SU-DHL-6 (cell line): ENCODE measurements at regions not wholly inside any gene's neighbourhood (a gene's known extent, or its start where the extent isn't known, plus 50 kb on each side); places are given as distances from the start of the nearest gene placed in this dataset.

Experiments used
- CTCF ChIP-seq: fragments of 200-600 bp; sonication (generic); IDR thresholded peaks from one replicate; pipeline ENCODE4 v1.5.1; 2017; ENCODE audit warnings: antibody characterized with exemption, mild to moderate bottlenecking, low read length, moderate library complexity; ENCODE audit not compliant: insufficient read depth, poor library complexity, severe bottlenecking
- EZH2phosphoT487 ChIP-seq: fragments of 200-600 bp; sonication (generic), shearing (Covaris generic); conservative IDR thresholded peaks from 2 replicates; pipeline ENCODE4 v1.6.1; 2018; ENCODE audit warnings: mild to moderate bottlenecking, antibody characterized with exemption, low read length, moderate library complexity, mixed read lengths

- no peak for TF ChIP-seq CTCF
- TF ChIP-seq EZH2phosphoT487, result no peak
Observed at GRCh38 chr10:78462176-78462575, 428.5 kb downstream of the RPS24 start.
